ENCODE measurements at regions not wholly inside any gene's neighbourhood (a gene's known extent, or its start where the extent isn't known, plus 50 kb on each side); places are given as distances from the start of the nearest gene placed in this dataset.

DNA sequence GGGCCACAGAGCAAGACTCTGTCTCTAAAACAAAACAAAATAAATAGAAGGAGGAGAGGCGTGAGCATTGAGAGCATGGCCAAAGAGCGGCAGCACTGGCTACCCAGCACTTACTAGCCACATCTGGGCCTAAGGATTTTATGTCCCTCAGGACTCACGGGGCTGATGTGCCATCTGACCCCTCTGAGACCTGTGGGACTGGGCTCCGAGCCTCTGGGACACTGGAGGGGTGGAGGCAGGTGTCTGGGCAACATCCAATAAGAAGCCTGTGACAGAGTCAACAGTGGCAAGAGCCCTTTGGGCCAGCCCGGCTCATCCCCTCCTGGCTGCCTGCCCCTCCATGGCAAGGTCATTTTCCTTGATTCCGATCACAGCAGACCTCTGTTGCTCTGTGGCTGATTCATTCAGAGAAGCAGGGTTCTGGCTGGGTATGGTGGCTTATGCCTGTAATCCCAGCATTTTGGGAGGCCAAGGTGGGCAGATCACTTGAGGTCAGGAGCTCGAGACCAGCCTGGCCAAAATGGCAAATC lies 60.7 kb downstream of the RRM2 start:
- H3K27me3 ChIP-seq: no peaks in the 10 kb centered on the region
- 67 to 78% (median 70%) methylated on average over 5 to 7 of the region's 7 CpGs for WGBS, 4 donors
- peak; percentile 32 to 85 (median 74) for DNase-seq
- no peaks in the 10 kb centered on the region for H3K4me1 ChIP-seq (replicated peaks in 1 of 2)
- H3K36me3 ChIP-seq (replicated peaks in 1 of 2): no peaks in the 10 kb centered on the region
- peak overlapping the region in 1 of 5 donors; percentile 41 for H3K27ac ChIP-seq
- TF ChIP-seq POLR2A (IDR thresholded peaks at IDR 0.05): no peak
- TF ChIP-seq, protein P1, sequence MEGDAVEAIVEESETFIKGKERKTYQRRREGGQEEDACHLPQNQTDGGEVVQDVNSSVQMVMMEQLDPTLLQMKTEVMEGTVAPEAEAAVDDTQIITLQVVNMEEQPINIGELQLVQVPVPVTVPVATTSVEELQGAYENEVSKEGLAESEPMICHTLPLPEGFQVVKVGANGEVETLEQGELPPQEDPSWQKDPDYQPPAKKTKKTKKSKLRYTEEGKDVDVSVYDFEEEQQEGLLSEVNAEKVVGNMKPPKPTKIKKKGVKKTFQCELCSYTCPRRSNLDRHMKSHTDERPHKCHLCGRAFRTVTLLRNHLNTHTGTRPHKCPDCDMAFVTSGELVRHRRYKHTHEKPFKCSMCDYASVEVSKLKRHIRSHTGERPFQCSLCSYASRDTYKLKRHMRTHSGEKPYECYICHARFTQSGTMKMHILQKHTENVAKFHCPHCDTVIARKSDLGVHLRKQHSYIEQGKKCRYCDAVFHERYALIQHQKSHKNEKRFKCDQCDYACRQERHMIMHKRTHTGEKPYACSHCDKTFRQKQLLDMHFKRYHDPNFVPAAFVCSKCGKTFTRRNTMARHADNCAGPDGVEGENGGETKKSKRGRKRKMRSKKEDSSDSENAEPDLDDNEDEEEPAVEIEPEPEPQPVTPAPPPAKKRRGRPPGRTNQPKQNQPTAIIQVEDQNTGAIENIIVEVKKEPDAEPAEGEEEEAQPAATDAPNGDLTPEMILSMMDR (IDR thresholded peaks at IDR 0.05): no peak
- H3K9me3 ChIP-seq (replicated peaks in 1 of 3): no peaks in the 10 kb centered on the region
- H3K4me3 ChIP-seq: no peak overlapping the region
- intact Hi-C loops (cut with DNase I): no loop called here

DNA sequence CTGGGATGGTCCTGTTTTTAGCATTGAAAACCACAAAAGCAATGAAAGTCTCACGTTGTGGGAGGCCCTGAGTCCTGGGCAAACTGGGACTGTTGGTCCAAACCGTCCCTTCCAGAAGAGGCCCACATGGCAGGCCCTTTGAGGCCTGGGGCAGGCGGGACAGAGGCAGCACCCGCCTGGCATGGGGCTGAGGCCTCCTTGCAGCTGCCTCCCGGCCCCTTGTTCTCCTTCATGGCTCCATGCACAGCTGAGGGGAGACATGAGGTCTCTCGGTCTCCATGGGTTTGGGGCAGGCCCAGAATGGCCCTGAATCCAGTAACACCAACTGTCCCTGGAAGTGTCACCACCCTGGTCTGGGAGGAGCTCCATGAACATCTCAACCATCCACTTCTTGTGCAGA lies 61.9 kb downstream of the RRM2 start:
- Histone ChIP-seq H3K36me3 (replicated peaks in 1 of 2) (no peaks in the 10 kb centered on the region), H3K9me3 (replicated peaks in 1 of 3) (no peaks in the 10 kb centered on the region), H3K27ac (no peak overlapping the region), H3K4me3 (no peak overlapping the region), H3K27me3 (no peaks in the 10 kb centered on the region), H3K4me1 (replicated peaks in 1 of 2) (no peaks in the 10 kb centered on the region)
- TF ChIP-seq POLR2A (IDR thresholded peaks at IDR 0.05): no peak
- TF ChIP-seq, protein P1 (IDR thresholded peaks at IDR 0.05): no peak
- 85 to 97% (median 91%) methylated on average over 3 to 6 of the region's 6 CpGs for WGBS, 4 donors
- intact Hi-C loops (cut with DNase I): no loop called here
- no peak for DNase-seq

DNA sequence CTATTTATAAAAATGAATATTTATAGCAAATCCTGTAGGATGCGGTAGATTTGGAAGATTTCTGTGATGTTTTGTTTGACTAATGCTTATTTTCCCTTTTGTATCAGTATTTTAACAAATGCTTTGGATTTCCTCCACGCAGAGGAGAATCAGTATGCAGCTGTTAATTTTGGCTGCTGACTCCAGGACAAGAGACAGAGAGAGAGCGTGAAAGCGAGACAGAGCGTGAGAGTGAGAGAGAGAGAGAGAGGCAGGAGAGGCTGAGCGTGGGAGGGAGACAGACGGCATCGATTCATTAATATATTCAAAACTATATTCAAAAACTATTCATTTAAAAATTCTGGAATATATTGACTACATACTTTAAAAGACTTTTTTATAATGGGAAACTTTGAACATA lies 62.5 kb downstream of the RRM2 start:
- WGBS, 4 donors: 69 to 80% (median 73%) methylated on average over 8 of the region's 8 CpGs
- Histone ChIP-seq H3K4me3 (no peak overlapping the region), H3K4me1 (replicated peaks in 1 of 2) (no peaks in the 10 kb centered on the region), H3K36me3 (replicated peaks in 1 of 2) (no peaks in the 10 kb centered on the region), H3K27ac (no peak overlapping the region), H3K9me3 (replicated peaks in 1 of 3) (no peaks in the 10 kb centered on the region), H3K27me3 (no peaks in the 10 kb centered on the region)
- no peak for DNase-seq
- no peak for TF ChIP-seq POLR2A (IDR thresholded peaks at IDR 0.05)
- TF ChIP-seq, protein P1 (IDR thresholded peaks at IDR 0.05): no peak
- intact Hi-C loops (cut with DNase I): no loop called here

DNA sequence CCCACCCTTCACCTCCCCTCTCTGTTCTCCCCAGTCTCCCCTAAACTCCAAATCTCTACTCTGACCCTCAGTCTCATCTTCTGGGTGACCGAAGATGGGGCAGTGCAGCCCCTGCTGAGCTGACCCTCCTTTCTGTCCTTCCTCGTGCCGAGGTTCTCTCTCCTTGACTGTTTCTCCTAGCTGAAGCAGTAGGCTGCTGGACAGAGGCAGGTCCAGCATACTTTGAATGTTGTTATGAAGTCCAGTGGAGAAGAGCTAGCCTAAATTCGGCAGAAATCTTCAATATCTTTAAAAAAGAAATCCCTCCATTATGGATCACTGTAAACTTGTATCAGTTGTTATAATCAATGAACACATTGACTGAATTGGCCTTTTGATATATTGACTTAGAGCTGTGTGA lies 63.2 kb downstream of the RRM2 start:
- WGBS, 4 donors: 71 to 91% (median 82%) methylated on average over 4 of the region's 4 CpGs
- Histone ChIP-seq H3K36me3 (replicated peaks in 1 of 2) (no peaks in the 10 kb centered on the region), H3K9me3 (replicated peaks in 1 of 3) (no peaks in the 10 kb centered on the region), H3K4me3 (no peak overlapping the region), H3K27me3 (no peaks in the 10 kb centered on the region), H3K4me1 (replicated peaks in 1 of 2) (no peaks in the 10 kb centered on the region), H3K27ac (no peak overlapping the region)
- DNase-seq: no peak
- TF ChIP-seq POLR2A (IDR thresholded peaks at IDR 0.05): no peak
- TF ChIP-seq, protein P1 (IDR thresholded peaks at IDR 0.05): no peak
- intact Hi-C loops (cut with DNase I): no loop called here

Data from adrenal gland (tissue), 9 donors.